Small intestine (tissue), 7 donors: ENCODE measurements at regions not wholly inside any gene's neighbourhood (a gene's known extent, or its start where the extent isn't known, plus 50 kb on each side); places are given as distances from the start of the nearest gene placed in this dataset.

Source experiments
- DNase-seq, 2 donors: peaks; one replicate each; pipeline versions ENCODE4 v3.0.0 to v3.0.0-alpha.2; 2013
- FAIRE-seq: peaks from 2 replicates; lab custom pipeline; 2012; peaks lifted over from hg19 to GRCh38; lab: Jason Lieb, UNC
- H3K27ac ChIP-seq, 3 donors: one replicate each; pipeline ENCODE4 v1.5.1; 2013; ENCODE audit warnings: low read length in 2 of 3, mild to moderate bottlenecking in 2 of 3, control low read depth in 1 of 3, inconsistent platforms in 1 of 3, low read depth in 1 of 3, moderate library complexity in 1 of 3
- H3K27me3 ChIP-seq, 3 donors: one replicate each; pipeline ENCODE4 v1.6.1; 2013; ENCODE audit warnings: low read length in 3 of 3, inconsistent platforms in 1 of 3; ENCODE audit not compliant: control insufficient read depth in 3 of 3, insufficient read depth in 3 of 3
- H3K36me3 ChIP-seq, 3 donors: one replicate each; pipeline ENCODE4 v1.6.1; 2013; ENCODE audit warnings: low read length in 3 of 3, inconsistent platforms in 1 of 3, low read depth in 1 of 3, mild to moderate bottlenecking in 1 of 3, moderate library complexity in 1 of 3; ENCODE audit not compliant: control insufficient read depth in 3 of 3, insufficient read depth in 2 of 3
- H3K4me1 ChIP-seq, 3 donors: one replicate each; pipeline ENCODE4 v1.6.1; 2013; ENCODE audit warnings: low read length in 2 of 3, inconsistent platforms in 1 of 3, low read depth in 1 of 3, mild to moderate bottlenecking in 1 of 3, moderate library complexity in 1 of 3; ENCODE audit not compliant: control insufficient read depth in 3 of 3, insufficient read depth in 2 of 3
- H3K4me3 ChIP-seq, 3 donors: one replicate each; pipeline ENCODE4 v1.5.1; 2013; ENCODE audit warnings: low read length in 3 of 3, control low read depth in 1 of 3, inconsistent platforms in 1 of 3, low read depth in 1 of 3, mild to moderate bottlenecking in 1 of 3, moderate library complexity in 1 of 3
- H3K9me3 ChIP-seq, 2 donors: one replicate each; pipeline ENCODE4 v1.6.1; 2013; ENCODE audit warnings: low read depth in 1 of 2, low read length in 1 of 2; ENCODE audit not compliant: control insufficient read depth in 2 of 2, insufficient read depth in 1 of 2
- WGBS, 3 donors: extraction: QIAGEN DNeasy Blood & Tissue Kit; methylation state at CpG; one replicate each; pipeline ENCODE4 v1.1.7; 2013; 5-methylcytosine and 5-hydroxymethylcytosine counted together
- donor health status: healthy with polysubstance abuse.
- donor health status: control.
- donor health status: control.
- donor health status: Bipolar disorder and iron deficiency.
- donor health status: healthy.

DNA sequence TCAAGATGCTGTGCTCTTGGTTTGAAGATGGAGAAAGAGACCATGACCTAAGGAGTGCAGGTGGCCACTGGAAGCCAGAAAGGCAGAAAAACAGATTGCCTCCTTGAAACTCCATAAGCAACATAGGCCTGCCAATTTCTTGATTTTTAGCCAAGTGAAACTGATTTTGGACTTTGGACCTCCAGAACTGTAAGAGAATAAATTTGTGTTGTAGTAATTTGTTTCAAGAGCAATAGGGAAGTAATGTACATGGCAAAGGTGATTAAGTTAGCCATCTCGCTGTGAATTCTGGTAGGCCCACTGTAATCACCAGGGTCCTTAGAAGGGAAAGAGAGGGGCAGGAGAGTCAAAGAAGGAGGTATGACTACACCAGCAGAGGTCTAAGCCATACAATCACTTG is 238.8 kb downstream of the CNTN3 start:
- Histone ChIP-seq H3K4me1 (no peaks in the 10 kb centered on the region), H3K36me3 (no peaks in the 10 kb centered on the region), H3K9me3 (peaks cover 0 to 8% of the 10 kb centered on the region in 2 donors), H3K27ac (no peak overlapping the region), H3K4me3 (no peak overlapping the region), H3K27me3 (no peaks in the 10 kb centered on the region)
- peak; percentile 25 to 69 for DNase-seq
- no peak for FAIRE-seq
- WGBS, 3 donors: 32 to 68% (median 35%) methylated on average over 1 of the region's 1 CpG

DNA sequence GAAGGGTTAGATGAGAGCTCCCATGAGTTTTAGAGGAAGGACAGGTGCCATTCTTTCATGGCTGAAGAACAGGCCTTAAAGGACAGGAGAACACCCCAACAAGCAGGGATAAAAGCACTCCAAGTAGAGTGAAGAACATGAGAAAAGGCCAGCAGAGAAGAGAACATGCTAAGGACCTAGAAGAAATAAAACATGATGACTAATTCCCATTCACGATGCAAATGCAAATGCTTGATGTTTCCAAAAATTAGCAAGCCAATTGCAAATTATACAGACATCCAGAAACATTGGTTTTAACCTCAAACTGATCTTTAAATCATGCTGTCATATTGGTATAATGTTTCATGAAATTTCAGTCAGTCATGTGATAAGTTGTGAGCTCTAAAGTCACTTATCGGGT is 241.7 kb downstream of the CNTN3 start:
- no peaks in the 10 kb centered on the region for H3K36me3 ChIP-seq
- H3K4me3 ChIP-seq: no peak overlapping the region
- FAIRE-seq (no peak), DNase-seq (no peak)
- WGBS, 3 donors: 72 to 88% (median 86%) methylated on average over 2 of the region's 2 CpGs
- no peak overlapping the region for H3K27ac ChIP-seq
- peaks cover 0 to 8% of the 10 kb centered on the region in 2 donors for H3K9me3 ChIP-seq
- no peaks in the 10 kb centered on the region for H3K27me3 ChIP-seq
- no peaks in the 10 kb centered on the region for H3K4me1 ChIP-seq

DNA sequence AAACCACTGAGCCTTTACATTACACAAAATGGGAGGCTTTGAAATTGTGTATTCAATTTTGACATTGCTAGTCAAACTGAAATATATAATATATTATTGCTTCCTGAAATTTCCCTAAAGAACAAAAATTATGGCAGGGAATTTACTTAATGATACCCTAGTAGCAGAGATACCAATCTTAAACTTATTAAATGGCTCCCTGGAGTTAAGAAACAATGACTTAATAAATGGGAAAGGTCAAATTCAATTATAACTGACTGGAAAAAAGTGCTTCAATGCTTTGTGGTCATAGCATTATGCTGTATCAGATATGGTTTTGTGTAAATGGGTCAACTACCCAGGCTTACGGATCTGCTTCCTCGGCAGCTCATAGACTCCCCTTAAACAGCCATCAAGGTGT is 244.1 kb downstream of the CNTN3 start:
- Histone ChIP-seq H3K4me3 (no peak overlapping the region), H3K9me3 (no peaks in the 10 kb centered on the region), H3K36me3 (no peaks in the 10 kb centered on the region), H3K27me3 (no peaks in the 10 kb centered on the region), H3K4me1 (no peaks in the 10 kb centered on the region), H3K27ac (no peak overlapping the region)
- 97 to 98% (median 97%) methylated on average over 2 of the region's 2 CpGs for WGBS, 3 donors
- DNase-seq: no peak
- FAIRE-seq: no peak

DNA sequence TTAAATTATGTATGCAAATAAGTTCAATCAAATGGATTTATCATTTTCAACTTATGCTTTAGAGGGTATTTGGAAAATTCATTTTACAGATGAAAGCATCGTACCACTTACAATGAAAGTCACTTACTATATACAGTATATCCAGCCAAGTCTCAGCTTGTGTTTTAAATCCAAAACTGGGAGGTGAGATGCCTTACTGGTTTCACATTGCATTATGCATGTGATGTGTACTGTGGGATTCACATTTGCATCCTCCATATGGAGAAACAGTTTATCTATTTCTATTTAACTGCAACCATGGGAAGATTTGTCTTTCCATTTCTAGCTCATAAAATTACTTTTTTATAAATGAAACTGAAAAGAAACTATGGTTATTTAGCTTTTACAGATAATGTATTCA is 248.1 kb downstream of the CNTN3 start:
- DNase-seq (no peak), FAIRE-seq (no peak)
- H3K27ac ChIP-seq: no peak overlapping the region
- 81 to 90% (median 84%) methylated on average over 1 of the region's 1 CpG for WGBS, 3 donors
- H3K4me1 ChIP-seq: no peaks in the 10 kb centered on the region
- no peaks in the 10 kb centered on the region for H3K36me3 ChIP-seq
- no peak overlapping the region for H3K4me3 ChIP-seq
- H3K9me3 ChIP-seq: no peaks in the 10 kb centered on the region
- H3K27me3 ChIP-seq: no peaks in the 10 kb centered on the region

DNA sequence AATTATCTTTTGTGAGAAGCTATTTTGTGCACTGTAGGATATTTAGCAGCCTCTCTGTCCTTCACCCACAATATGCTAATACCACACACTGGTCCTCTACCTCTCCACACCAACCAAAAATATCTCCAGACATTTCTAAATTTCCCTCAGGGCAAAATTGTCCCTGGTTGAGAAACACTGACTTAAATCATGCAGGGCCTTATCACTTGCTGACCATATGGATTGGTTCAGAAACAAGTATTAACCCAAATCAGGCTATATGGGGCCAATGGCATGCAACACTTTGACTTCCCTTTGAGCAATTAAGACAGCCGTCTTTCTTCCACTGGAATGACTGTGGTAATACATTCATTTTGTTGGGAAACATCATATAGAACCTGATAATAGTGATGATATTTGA is 251.1 kb downstream of the CNTN3 start:
- H3K9me3 ChIP-seq: no peaks in the 10 kb centered on the region
- no peaks in the 10 kb centered on the region for H3K36me3 ChIP-seq
- FAIRE-seq (no peak), DNase-seq (no peak)
- 83 to 88% (median 83%) methylated on average over 1 of the region's 1 CpG for WGBS, 3 donors
- H3K27me3 ChIP-seq: no peaks in the 10 kb centered on the region
- H3K4me3 ChIP-seq: no peak overlapping the region
- no peaks in the 10 kb centered on the region for H3K4me1 ChIP-seq
- no peak overlapping the region for H3K27ac ChIP-seq

DNA sequence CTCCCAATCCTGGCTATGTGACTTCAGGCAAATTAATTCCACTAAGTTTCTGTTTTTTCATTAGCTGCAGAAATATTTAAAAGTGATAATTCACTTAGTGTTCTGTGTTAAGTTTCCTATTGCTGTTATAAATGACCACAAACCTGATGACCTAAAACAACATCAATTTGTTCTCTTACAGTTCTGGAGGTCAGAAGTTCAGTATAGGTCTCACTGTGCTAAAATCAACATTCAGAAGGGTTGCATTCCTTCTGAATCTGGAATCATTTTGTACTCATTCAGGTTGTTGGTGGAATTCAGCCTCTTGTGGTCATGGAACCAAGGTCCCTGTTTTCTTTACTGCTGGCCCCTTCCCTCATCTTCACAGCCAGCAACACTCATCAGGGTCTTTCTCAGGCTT is 254.1 kb downstream of the CNTN3 start:
- no peaks in the 10 kb centered on the region for H3K9me3 ChIP-seq
- DNase-seq: no peak
- no peaks in the 10 kb centered on the region for H3K36me3 ChIP-seq
- no peak overlapping the region for H3K4me3 ChIP-seq
- H3K27ac ChIP-seq: no peak overlapping the region
- FAIRE-seq: no peak
- no peaks in the 10 kb centered on the region for H3K4me1 ChIP-seq
- no peaks in the 10 kb centered on the region for H3K27me3 ChIP-seq

DNA sequence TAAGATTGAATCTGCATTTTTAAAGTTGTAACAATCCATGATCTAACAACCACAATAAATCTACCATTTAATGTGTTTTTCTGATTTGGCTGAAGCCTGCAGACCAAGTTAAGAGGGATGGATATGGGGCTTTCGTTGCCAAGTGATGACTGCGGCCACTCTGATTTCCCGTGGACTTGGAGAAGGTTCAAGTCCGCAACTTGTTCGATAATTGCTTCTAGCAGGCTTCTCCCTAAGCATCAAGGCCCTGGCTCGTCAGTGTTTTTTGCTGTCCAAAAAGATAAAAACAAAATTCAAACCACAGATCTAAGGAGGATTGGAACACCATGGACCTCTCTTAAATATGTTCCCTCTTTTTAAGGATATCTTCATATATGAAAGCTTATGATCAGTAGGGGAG is 256.6 kb downstream of the CNTN3 start:
- no peaks in the 10 kb centered on the region for H3K9me3 ChIP-seq
- no peaks in the 10 kb centered on the region for H3K4me1 ChIP-seq
- H3K27me3 ChIP-seq: no peaks in the 10 kb centered on the region
- H3K27ac ChIP-seq: no peak overlapping the region
- FAIRE-seq: no peak
- no peaks in the 10 kb centered on the region for H3K36me3 ChIP-seq
- no peak for DNase-seq
- no peak overlapping the region for H3K4me3 ChIP-seq
- 80 to 90% (median 89%) methylated on average over 6 of the region's 6 CpGs for WGBS, 3 donors

DNA sequence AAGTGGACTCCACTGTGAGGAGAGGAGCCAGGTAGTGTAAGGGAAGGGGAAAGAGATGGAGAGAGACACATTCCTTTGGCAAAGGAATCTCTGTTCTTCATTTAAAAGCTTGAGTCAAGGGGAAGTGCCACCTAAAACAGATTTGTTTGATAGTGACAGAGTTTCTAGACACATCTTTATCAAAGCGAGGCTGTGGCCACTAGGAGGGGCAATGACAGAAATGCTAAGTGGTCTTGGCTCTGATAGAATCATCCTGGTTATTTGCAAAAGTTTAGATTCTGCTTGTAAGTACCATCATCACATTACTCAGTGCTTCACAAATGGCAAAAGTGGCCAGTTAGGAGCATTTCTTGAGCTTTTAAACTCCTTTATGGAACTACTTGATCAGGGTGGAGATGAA is 261.4 kb downstream of the CNTN3 start:
- H3K4me1 ChIP-seq: peaks cover 0 to 4% (median 0%) of the 10 kb centered on the region in 3 donors
- H3K36me3 ChIP-seq: no peaks in the 10 kb centered on the region
- DNase-seq: no peak
- 73 to 92% (median 79%) methylated on average over 1 of the region's 1 CpG for WGBS, 3 donors
- no peak overlapping the region for H3K27ac ChIP-seq
- no peaks in the 10 kb centered on the region for H3K9me3 ChIP-seq
- H3K27me3 ChIP-seq: no peaks in the 10 kb centered on the region
- H3K4me3 ChIP-seq: no peak overlapping the region
- no peak for FAIRE-seq

DNA sequence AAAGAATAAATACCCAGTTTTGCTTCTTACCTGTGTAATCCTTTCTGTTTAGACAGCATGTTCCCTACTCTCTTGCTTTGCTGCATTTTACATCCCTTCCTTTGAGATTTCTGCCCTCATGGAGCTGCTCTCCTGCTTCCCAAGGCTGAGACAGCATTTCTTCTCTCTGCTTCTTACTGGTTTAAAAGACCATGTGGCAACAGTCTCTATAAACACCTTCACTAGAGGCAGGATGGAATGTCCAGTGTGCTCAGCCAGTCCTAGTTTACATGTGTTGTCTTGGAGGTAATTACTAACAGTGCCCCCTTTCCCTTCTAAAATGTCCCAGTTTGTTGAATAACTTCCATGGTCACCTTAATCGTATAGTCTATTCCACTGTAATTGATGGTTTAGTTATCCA is 262.3 kb downstream of the CNTN3 start:
- no peaks in the 10 kb centered on the region for H3K9me3 ChIP-seq
- H3K36me3 ChIP-seq: no peaks in the 10 kb centered on the region
- H3K27ac ChIP-seq: no peak overlapping the region
- FAIRE-seq (no peak), DNase-seq (no peak)
- no peaks in the 10 kb centered on the region for H3K27me3 ChIP-seq
- H3K4me1 ChIP-seq: peaks cover 0 to 7% (median 0%) of the 10 kb centered on the region in 3 donors
- 63 to 82% (median 74%) methylated on average over 1 of the region's 1 CpG for WGBS, 3 donors
- no peak overlapping the region for H3K4me3 ChIP-seq
